GM23248 (cell line): ENCODE measurements at regions not wholly inside any gene's neighbourhood (a gene's known extent, or its start where the extent isn't known, plus 50 kb on each side); places are given as distances from the start of the nearest gene placed in this dataset.

Experiments used
- EZH2 ChIP-seq: fragments of 200-600 bp; sonication (generic); IDR thresholded peaks from 2 replicates; pipeline ENCODE4 v1.6.1; 2018; ENCODE audit warnings: antibody characterized with exemption, mild to moderate bottlenecking; ENCODE audit not compliant: insufficient read depth, poor library complexity, severe bottlenecking
- EZH2phosphoT487 ChIP-seq: fragments of 200-600 bp; sonication (generic); IDR thresholded peaks from 2 replicates; pipeline ENCODE4 v1.6.1; 2018; ENCODE audit warnings: antibody characterized with exemption, moderate library complexity, mild to moderate bottlenecking, low read depth; ENCODE audit not compliant: insufficient read depth

DNA sequence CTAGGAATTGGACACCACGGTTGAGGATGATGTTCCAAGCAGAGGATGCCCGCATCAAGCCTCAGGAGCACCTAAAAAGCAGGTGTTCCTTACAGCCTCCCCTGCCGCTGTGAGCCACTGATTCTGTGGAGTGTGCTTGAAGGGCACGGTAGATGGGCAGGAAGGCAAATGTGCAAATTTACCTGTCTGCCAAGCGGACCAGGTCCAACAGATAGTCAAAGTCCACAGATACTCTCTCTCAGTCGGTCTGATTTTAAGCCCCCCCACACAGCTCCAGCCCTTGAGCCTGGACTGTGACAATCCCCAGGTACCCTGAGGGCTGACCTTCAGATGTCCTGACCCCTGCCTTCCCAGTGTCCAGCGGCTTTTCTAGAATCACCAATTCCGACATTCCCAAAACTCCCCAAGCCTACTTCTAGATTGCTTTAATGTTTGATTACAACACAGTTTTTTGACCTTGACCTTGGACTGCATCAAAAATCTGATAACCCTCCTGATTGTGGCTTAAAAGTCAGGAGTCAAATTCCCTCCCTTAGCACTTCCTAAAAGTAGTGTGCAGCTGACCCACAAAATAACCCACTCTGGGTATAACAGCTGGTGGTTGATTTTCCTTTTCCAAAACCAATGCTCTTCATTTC lies 208.8 kb upstream of the NCKAP5 start:
- no peak for TF ChIP-seq EZH2phosphoT487
- no peak for TF ChIP-seq EZH2
